Peyer's patch (tissue), 4 donors: ENCODE measurements at regions not wholly inside any gene's neighbourhood (a gene's known extent, or its start where the extent isn't known, plus 50 kb on each side); places are given as distances from the start of the nearest gene placed in this dataset.

Experiments
- POLR2A ChIP-seq, 2 donors: fragments of 450-650 bp; IDR thresholded peaks; one replicate each; pipeline ENCODE4 v1.5.1; 2017; ENCODE audit warnings: antibody characterized with exemption in 2 of 2, mild to moderate bottlenecking in 2 of 2, moderate library complexity in 2 of 2
- TF ChIP-seq, protein P1 (sequence below), 6 experiments: fragments of 450-650 bp in 4 of 6; fragments of 200-600 bp in 2 of 6; sonication (generic) in 1 of 6; IDR thresholded peaks; one replicate each; pipeline ENCODE4 v1.5.1; 2017 to 2019; ENCODE audit warnings: antibody characterized with exemption in 6 of 6, mild to moderate bottlenecking in 3 of 6, moderate library complexity in 1 of 6

DNA sequence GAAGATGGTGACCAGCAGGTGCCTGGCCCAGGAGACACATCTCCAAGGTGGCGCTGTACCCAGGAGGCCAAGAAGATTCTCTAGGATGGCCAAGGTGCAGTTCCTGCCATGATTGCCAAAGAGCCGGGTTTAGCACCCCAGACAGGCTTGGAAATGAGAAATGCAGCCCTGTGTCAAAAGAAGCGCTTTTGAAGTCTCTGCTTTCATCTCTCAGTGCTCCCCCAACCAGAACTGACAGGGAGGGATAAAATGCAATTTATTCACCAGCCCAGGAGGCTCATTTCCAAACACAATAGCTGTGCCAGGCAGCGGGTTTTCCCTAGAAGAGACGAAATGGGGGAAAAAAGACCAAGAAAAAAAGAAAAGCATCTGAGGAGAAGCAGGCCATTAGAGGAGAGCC, 195.9 kb upstream of the NCAM1 start:
- TF ChIP-seq, protein P1, sequence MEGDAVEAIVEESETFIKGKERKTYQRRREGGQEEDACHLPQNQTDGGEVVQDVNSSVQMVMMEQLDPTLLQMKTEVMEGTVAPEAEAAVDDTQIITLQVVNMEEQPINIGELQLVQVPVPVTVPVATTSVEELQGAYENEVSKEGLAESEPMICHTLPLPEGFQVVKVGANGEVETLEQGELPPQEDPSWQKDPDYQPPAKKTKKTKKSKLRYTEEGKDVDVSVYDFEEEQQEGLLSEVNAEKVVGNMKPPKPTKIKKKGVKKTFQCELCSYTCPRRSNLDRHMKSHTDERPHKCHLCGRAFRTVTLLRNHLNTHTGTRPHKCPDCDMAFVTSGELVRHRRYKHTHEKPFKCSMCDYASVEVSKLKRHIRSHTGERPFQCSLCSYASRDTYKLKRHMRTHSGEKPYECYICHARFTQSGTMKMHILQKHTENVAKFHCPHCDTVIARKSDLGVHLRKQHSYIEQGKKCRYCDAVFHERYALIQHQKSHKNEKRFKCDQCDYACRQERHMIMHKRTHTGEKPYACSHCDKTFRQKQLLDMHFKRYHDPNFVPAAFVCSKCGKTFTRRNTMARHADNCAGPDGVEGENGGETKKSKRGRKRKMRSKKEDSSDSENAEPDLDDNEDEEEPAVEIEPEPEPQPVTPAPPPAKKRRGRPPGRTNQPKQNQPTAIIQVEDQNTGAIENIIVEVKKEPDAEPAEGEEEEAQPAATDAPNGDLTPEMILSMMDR (IDR thresholded peaks at IDR 0.05) = no peak
- no peak for TF ChIP-seq POLR2A (IDR thresholded peaks at IDR 0.05)
